SK-MEL-5 (cell line): ENCODE measurements at regions not wholly inside any gene's neighbourhood (a gene's known extent, or its start where the extent isn't known, plus 50 kb on each side); places are given as distances from the start of the nearest gene placed in this dataset.
"Not testable (repeated sequence)": the region's sequence is repeated elsewhere in the genome, so short reads cannot be mapped to it uniquely, and the experiment has no call there.

Experiments used
- DNase-seq: peaks from one replicate; pipeline ENCODE4 v3.0.0-alpha.2; 2016; ENCODE audit warnings: low read depth, low spot score
- in situ Hi-C: cut with HindIII; loops from 2 replicates; pipeline ENCODE4 v1.10.0; 2016; ENCODE audit warnings: low sequenced_read_pairs, high pct_unique_total_duplicates, low pct_unique_long_range_greater_than_20kb

DNA sequence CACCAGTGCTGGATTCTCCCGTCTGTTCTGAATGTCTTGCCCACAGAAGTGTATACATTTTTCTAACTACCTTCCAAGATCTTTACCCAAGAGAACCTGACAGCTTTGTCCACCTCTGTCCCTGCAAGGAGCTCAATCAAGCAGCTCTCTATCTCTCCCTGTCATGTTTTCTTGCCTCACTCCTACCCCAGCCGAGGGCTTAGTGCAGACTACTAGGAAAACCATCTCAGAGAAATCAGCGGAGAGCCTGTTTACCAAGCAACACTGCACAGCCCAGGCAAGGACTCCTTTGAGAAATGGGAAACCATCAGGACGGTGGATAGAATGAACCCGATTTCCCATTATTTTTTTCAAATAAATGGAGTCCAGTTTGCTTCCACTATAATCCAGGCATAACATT is 250.7 kb upstream of the JARID2 start:
- DNase-seq, result no peak
- in situ Hi-C loops, result no loop called here

DNA sequence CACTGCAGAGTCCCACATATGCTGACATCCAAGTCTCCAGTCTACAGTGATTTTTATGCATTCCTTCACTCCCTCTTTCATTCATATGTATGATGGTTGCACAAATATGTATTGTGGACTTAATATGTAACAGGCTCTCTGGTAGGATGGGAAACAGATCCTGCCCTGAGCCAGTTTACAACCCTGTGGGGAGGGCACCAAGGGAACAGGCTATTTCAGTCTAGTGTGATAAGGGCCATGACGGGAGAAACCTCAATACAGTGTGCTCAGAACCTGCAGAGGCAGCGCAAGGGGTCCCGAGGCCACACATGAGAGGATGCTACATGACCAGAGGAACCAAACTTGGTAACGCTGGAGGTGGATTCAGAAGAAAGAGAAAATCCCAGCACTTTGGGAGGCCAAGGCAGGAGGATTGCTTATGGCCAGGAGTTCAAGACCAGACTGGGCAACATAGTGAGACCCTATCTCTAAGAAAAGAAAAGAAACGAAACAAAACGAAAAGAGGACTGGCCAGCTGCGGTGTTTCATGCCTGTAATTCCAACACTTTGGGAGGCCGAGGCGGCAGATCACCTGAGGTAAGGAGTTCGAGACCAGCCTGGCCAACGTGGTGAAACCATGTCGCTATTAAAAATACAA is 249.8 kb upstream of the JARID2 start:
- in situ Hi-C loops, result no loop called here
- DNase-seq, result no peak

DNA sequence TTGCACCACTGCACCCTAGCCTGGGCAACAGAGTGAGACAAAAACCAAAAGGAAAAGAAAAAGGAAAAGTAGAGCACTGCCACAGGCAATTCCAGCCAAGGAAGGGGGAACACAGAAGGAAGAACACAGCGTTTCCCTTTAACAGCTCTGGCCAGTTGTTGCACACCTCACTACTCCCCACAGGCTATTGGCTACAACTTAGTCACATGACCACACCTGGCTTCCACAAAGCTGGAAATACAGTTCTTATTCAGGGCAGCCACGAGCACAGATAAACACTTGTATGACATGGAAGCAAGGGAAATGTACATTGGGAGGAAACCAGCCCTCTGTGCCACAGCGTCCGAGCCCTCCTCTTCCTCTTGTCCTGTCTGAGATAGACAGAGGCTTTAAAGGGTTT is 249.0 kb upstream of the JARID2 start:
- in situ Hi-C loops, result no loop called here
- DNase-seq, result no peak

DNA sequence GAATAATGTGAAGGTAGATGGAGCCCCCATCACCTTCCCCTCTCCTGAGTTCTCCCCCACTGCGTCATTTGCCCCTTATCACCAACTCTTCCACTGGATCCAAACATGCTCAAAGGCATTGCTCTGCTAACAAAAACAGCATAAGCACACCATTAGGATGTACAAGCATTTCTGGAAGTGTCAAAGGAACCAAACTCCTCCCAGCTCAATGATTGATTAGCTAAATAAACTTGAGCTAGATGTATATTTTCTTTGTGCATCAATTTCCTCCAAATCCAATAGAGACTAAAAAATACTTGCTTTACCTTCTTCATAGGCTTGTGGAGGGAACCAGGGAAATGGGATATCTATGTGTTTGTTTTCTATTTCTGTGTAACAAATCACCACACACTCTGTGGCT is 248.4 kb upstream of the JARID2 start:
- in situ Hi-C loops, result no loop called here
- no peak for DNase-seq

DNA sequence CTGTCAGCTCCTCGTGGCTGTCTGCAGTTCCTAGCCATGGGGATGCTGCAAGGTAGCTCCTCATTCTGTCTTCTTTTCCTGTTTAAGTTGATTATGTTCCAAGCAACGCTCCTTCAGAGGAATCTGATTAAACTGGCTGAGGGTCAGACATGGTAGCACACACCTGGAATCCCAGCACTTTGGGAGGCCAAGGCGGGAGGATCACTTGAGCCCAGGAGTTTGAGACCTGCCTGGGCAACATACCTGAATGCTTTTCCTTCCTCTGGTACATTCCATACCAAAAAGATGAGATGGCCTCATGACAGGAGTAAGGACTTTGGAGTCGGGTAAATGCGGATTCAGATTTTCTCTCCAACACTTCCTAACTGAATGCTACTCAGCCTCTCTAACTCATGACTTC is 246.8 kb upstream of the JARID2 start:
- no peak for DNase-seq
- in situ Hi-C loops, result no loop called here

DNA sequence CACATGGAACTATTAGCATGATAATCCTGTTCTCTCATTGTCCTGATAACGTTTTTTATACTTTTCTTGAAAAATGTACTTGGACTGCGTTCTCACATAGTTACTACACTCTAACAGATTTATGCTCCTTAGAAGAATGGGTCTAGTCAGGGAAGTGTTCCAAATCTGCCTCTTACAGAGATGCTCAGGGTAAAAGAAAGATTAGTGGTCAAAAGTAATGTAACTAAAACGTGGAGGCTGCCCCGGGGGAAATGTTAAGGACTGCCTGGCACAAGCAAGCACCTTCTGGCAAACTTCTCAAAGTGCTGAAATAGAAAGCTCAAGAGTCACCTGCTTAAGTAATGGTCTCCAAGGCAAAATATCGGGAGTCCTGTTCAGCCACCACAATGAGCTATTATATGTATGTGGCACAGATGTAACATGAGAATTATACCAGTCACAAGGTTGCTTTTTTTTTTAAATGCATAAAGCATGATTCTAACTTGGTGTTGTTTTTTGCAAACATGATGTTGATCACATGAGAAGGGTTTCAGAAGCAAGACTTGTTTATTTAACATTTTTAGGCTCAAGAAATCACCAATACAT is 244.5 kb upstream of the JARID2 start:
- peak; percentile 91 for DNase-seq
- in situ Hi-C loops, result no loop called here

DNA sequence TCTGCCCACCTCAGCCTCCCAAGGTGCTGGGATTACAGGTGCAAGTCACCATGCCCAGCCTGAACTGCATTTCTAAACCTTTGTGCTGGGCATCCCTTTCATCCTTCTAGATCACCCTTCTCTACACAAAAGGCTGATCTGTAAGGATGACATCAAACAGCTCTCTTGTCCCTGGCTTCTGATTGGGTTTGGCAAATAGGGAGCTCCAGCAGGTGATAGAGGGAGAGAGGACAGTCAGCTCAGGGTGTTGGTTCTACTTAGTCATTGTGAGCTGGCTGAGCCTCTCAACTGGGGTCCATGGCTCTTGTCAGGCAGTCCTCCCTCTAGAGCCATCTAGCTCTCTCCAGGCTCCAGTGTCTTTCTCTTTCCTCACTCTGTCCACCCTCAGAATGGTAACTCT is 237.6 kb upstream of the JARID2 start:
- in situ Hi-C loops, result no loop called here
- no peak for DNase-seq

DNA sequence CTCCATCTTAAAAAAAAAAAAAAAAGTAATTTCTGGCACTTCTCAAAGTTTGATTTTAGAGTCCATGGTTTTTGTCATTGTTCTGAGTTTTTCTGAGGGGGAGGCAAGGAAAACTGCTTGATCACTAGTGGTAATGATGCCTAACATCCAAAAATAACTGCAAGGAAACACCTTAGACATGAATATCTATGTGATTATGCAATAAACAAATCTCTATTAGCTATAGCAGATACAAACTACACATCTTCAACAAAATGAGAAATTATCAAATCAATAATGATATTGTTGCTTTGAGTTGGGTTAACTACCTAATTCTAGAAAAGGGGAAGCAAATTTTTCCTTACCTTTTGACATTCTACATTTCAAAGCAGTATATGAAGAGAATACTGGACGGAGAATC is 230.9 kb upstream of the JARID2 start:
- no peak for DNase-seq
- in situ Hi-C loops, result no loop called here

DNA sequence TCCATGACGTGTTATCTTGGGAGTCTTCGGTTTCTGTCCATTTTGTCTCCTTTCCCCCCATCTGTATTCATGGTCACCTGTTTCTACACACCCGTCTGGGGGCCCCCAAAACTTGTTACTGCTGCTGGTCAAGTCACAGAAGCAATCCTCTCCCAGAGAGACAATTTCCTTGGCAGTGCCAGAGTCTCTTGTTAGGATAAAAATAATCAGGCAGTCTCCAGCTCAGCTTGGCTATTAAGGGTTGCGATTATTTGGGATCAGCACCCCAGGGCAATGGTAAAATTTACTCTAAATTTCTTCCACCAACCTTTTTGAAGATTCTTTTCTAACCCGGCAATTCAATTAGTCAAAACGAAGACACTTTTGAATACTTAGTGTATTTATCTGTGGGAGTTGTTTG is 229.1 kb upstream of the JARID2 start:
- in situ Hi-C loops, result no loop called here
- DNase-seq, result no peak

DNA sequence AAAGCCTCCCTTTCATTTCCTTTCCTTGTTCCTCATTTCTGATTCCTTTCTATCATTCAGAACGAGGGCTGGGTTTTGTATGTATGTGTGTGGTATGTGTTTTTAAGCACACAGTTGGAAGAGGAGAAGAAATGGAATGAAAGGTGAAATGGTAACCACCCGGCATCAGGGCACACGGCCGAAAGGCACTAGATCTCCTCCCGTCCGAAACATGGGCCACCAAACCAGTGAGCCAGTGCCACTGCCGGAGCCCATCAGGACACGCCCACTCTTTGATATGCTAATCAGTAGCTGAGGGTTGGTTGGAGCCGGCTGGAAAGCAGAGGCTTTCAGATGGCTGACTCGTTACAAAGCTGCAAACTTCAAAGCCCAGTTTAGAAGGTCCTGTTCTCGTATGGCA is 228.6 kb upstream of the JARID2 start:
- in situ Hi-C loops, result no loop called here
- DNase-seq, result no peak

DNA sequence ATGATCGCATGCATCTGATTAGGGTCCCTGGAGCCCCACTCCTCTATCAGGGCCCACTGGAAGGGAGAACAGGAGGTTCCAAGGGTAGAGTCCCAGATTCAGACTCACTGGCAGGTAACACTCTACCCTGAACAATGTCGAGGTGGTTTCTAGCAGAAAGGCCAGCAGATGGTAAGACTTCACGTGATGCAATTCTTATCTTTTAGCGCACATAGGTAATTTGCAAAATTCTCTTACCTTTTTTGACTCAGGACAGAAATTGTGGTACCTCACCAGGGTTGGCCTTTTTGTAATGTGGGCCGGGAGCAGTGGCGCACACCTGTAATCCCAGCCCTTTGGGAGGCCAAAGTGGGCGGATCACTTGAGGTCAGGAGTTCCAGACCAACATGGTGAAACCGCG is 228.1 kb upstream of the JARID2 start:
- DNase-seq, result no peak
- in situ Hi-C loops, result no loop called here

DNA sequence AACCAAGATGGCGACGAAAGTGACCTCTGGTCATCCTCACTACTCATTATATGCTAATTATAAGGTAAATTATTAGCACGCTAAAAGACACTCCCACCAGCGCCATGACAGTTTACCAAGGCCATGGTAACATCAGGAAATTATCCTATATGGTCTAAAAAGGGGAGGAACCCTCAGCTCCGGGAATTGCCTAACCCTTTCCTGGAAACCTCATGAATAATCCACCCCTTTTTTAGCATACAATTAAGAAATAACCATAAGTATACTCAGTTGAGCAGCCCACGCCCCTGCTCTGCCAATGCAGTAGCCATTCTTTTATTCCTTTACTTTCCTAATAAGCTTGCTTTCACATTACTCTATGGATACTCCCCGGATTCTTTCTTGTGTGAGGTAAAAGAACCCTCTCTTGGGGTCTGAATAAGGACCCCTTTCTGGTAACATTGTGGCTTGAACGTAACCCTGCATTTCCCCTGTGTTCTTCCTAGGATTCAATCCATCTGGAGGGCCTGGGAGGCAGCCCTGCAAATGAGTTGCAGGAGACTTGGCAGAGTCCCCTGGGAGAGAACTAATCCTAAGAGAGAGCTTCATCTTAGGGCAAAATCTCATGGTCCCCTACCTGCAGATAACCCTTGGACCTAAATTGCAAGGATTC is 225.6 kb upstream of the JARID2 start:
- in situ Hi-C loops, result no loop called here
- DNase-seq, result no peak

DNA sequence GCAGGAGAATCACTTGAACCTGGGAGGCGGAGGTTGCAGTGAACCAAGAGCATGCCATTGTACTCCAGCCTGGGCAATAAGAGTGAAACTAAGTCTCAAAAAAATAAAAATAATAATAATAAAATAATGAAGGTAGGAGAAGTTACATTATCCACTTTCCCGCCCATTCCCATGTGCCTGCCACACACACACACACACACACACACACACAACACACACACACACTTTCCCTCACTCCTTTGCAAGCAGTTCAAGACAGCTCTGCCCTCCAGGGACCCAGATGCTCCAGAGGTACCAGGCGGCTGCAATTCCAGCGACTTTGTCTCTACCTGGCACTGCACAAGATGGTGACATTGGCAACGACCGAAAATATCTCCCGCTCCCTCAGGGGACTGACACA is 224.8 kb upstream of the JARID2 start:
- in situ Hi-C loops, result no loop called here
- DNase-seq, result no peak

DNA sequence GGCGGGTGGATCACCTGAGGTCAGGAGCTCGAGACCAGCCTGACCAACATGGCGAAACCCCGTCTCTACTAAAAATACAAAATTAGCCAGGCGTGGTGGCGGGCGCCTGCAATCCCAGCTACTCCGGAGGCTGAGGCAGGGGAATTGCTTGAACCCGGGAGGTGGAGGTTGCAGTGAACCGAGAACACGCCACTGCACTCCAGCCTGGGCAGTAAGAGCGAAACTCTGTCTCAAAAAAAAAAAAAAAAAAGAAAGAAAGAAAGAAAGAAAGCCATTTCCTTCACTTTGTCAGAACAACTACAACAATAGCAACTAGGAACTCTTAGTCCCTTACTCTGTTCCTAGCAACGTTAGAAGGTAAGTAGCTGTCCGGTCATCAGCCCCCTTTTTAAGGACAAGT is 222.9 kb upstream of the JARID2 start:
- in situ Hi-C loops, DNase-seq: not testable (repeated sequence)

DNA sequence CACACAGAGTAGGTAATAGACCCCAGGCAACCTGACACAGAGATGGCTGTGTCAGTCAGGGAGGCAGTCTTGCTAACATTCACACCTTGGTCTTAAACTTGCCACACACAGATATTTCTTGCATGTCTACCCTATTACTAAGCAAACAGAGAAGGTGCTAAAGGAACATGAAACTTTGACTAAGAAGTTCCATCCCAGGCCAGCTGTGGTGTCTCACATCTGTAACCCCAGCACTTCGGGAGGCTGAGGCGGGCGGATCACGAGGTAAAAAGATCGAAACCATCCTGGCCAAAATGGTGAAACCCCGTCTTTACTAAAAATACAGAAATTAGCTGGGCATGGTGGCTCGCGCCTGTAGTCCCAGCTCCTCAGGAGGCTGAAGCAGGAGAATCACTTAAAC is 222.4 kb upstream of the JARID2 start:
- in situ Hi-C loops, result no loop called here
- no peak for DNase-seq

DNA sequence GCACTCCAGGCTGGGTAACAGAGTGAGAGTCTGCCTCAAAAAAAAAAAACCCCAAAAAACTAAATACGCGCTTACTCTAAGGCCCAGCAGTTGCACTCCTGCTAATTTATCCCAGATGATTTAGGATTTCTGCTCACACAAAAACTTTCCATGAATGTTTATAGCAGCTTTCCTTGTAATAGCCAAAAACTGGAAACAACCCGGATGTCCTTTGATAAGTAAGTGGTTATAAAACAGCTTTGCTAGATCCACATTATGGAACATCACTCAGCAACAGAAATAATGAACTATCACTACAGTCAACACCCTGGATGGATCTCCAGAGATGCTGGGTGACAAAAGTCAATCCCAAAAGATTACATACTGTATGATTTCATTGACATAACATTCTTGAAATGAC is 220.4 kb upstream of the JARID2 start:
- in situ Hi-C loops, result no loop called here
- no peak for DNase-seq

DNA sequence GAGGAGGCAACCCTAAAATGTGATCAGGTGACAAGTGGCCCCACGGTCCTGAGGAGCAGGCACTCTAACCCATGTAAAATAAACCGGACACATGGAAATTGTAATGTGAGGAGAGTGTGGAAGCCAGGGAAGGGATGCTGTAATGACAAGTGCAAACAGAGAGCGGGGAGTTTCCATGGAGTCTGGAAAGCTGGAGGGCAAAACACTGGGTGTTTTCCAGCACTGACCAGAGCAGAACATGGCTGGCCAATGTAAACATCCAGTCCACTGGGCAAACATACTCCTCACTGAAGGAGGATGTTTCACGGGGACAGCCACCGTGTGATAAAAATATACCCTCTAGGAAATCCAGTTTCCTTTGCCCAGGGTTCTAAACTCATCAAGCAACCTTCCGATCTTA is 219.0 kb upstream of the JARID2 start:
- in situ Hi-C loops, result no loop called here
- DNase-seq, result no peak

DNA sequence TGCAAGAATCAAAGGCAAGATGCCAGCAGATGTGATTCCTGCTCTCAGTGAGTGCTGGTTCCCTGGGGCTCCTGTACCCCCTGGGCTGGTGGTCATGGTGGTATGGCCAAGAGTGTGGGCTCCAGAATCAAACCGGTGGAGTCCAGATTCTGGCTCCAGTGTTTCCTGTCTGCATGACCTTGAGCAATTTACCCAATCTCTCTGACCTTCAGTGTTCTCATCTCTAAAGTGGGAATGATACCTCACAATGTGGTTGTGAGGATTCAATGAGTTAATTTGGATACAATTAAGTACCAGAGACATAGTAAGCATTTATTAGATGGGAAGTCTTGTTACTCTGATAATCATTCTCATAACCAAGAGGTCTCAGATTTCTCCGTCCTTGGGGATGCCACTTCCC is 218.4 kb upstream of the JARID2 start:
- no peak for DNase-seq
- in situ Hi-C loops, result no loop called here

DNA sequence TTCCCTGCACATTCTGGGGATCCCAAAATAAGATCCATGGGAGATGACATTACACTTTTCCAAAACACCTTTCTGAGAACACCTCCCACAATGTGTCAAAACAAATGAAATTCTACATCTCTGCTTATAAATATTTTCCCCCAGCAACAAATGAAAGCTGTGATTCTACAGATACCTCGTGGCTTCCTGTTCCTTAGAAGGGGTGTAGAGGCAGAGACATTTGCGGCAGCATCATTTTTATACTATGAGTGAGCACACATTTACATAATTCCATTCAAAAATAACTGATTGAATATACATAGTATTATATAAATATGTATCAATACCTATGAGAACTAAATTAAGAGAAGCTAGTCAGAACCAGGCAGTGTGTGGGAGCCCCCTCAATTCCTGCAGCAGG is 213.9 kb upstream of the JARID2 start:
- in situ Hi-C loops, result no loop called here
- DNase-seq, result no peak

DNA sequence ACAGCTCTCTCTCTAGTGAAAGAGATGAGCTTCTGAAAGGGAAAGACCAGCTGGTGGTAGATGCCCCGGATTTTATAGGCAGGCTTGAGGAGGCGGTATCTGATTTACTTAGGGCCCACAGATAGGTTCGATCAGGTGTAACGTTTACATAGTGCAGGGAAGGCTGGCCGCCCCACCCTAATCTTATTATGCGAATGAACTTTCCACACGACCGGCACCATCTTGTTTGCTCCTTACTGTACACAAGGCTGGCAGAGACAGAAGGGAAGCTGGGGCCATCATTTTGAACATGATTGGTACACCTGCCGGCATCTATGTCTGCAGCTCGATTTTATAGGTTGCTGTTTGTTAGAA is 212.0 kb upstream of the JARID2 start:
- in situ Hi-C loops, result no loop called here
- DNase-seq, result no peak
